AG04449 (cell line): ENCODE measurements at regions not wholly inside any gene's neighbourhood (a gene's known extent, or its start where the extent isn't known, plus 50 kb on each side); places are given as distances from the start of the nearest gene placed in this dataset.

ENCODE experiments used
- CTCF ChIA-PET: fragments of 350-600 bp; formaldehyde crosslinking; extraction: SDS; loops from one replicate; lab custom pipeline; 2021; ENCODE audit warnings: antibody characterized with exemption; lab: Yijun Ruan, JAX
- POLR2A ChIA-PET: fragments of 400-600, 350-600 bp; formaldehyde crosslinking; extraction: SDS; loops from one replicate; lab custom pipeline; 2020; ENCODE audit warnings: antibody characterized with exemption, inconsistent platforms; lab: Yijun Ruan, JAX
- DNase-seq: peaks from one replicate; pipeline ENCODE4 v3.0.0-alpha.2; 2010; ENCODE audit warnings: low read depth, low spot score
- H3K4me3 ChIP-seq: 2 replicates; pipeline ENCODE4 v1.5.1; 2011; ENCODE audit warnings: low read depth, mild to moderate bottlenecking, control low read depth, low read length
- TF ChIP-seq, protein P1 (sequence below): IDR thresholded peaks from one replicate; pipeline ENCODE4 v1.5.1; 2011; ENCODE audit warnings: mild to moderate bottlenecking, moderate library complexity, low read length, control low read depth, inconsistent platforms; ENCODE audit not compliant: insufficient read depth; ENCODE audit errors: missing control alignments

DNA sequence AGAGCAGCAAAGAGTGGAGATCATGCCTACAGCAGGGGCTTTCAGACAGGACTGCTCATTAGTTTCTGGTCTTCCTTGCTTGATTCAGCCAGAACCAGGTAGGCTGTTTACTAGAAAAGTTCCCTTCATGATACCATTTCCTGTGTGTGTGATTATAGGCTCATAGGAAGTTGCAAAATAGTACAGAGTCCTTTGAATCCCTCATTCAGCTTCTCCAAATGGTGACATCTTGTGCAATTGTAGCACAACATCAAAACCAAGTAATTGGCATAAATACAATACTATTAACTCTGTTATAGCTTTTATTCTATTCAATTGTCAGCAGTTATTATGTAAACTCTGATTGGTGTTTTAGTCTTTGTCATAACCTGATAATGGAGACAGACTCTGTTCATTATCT is 347.3 kb upstream of the CDH4 start:
- H3K4me3 ChIP-seq: no peak overlapping the region
- TF ChIP-seq, protein P1, sequence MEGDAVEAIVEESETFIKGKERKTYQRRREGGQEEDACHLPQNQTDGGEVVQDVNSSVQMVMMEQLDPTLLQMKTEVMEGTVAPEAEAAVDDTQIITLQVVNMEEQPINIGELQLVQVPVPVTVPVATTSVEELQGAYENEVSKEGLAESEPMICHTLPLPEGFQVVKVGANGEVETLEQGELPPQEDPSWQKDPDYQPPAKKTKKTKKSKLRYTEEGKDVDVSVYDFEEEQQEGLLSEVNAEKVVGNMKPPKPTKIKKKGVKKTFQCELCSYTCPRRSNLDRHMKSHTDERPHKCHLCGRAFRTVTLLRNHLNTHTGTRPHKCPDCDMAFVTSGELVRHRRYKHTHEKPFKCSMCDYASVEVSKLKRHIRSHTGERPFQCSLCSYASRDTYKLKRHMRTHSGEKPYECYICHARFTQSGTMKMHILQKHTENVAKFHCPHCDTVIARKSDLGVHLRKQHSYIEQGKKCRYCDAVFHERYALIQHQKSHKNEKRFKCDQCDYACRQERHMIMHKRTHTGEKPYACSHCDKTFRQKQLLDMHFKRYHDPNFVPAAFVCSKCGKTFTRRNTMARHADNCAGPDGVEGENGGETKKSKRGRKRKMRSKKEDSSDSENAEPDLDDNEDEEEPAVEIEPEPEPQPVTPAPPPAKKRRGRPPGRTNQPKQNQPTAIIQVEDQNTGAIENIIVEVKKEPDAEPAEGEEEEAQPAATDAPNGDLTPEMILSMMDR: no peak
- CTCF ChIA-PET: no interaction called here
- no peak for DNase-seq
- POLR2A ChIA-PET: no interaction called here

DNA sequence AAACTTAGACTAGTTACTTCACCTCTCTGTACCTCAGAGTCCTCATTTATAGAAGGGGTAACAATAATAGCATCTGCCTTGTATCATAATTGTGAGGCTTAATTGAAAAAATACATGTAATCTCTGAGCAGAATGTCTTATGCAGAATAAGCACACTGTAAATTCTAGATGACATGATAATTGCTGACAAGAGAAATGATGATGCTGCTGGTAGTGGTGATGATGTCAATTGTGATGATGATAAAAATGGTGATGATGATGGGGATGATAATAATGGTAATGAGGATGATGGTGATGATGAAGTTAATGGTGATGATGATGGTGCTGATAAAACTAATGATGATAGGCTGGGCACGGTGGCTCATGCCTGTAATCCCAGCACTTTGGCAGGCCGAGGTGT is 346.1 kb upstream of the CDH4 start:
- no peak for DNase-seq
- TF ChIP-seq, protein P1: no peak
- POLR2A ChIA-PET: no interaction called here
- CTCF ChIA-PET: no interaction called here
- H3K4me3 ChIP-seq: no peak overlapping the region

DNA sequence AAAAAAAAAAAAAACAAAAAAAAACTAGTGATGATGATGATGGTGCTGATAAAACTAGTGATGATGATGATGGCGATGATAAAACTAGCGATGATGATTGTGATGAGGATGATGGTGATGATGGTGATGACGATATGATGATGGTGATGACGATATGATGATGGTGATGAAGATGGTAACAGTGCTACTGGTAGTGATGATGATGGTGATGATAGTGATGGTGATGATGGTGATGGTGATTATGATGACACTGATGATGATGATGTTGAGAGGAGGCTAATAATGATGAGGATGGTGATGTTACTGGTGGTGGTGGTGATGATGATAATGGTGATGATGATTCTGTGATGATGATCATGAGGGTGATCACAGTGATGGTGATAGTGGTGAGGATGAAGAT is 345.5 kb upstream of the CDH4 start:
- ChIA-PET POLR2A (no interaction called here), CTCF (no interaction called here)
- TF ChIP-seq, protein P1: no peak
- no peak for DNase-seq
- no peak overlapping the region for H3K4me3 ChIP-seq

DNA sequence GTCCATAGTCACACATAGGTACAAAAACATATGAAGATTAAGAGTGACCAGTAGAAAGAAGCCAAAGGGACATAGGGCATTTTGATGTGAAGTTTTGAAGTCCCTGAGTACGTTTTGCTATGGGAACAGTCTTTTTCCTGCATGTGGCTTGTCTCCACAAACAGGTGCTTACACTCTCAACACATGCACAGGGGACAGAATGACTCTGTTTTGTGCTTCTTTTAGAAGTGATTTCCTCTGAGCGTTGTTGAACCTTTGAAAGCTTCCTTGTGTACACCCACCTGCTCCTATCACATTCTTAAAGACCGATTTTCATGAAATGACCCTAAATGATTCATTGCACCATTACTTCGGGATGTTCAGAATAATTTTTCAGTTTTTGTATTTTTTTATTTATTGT is 338.8 kb upstream of the CDH4 start:
- ChIA-PET CTCF (no interaction called here), POLR2A (no interaction called here)
- H3K4me3 ChIP-seq: no peak overlapping the region
- DNase-seq: no peak
- TF ChIP-seq, protein P1: no peak

DNA sequence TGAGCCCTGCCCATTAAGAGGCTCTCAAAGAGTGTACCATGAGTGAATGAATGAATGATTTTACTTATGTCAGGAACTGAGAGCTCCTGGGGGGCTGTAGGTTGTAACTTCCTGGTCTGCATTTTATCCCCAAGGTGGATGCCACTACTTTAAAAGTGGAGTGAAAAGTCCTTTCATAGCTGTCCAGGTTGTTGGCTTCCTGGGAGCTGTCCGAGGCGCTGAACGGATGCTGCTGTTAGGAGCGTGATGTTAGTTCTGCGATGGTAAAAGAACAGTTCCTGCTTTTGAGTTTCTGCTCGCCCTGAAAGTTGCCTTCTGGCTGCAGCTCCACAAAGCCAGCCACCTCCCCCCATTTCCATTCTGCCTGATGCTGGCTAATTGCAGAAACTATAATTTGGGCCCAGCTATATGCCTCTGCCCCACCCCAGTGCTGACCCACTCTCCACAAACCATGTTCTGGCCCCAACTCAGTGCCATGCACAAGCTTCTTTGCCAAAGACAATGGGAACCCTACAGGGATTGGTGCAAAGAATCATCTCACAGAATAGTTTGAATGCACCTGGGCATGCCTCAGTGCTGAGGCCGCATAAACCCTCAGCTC is 330.9 kb upstream of the CDH4 start:
- CTCF ChIA-PET: no interaction called here
- POLR2A ChIA-PET: no interaction called here
- TF ChIP-seq, protein P1: no peak

DNA sequence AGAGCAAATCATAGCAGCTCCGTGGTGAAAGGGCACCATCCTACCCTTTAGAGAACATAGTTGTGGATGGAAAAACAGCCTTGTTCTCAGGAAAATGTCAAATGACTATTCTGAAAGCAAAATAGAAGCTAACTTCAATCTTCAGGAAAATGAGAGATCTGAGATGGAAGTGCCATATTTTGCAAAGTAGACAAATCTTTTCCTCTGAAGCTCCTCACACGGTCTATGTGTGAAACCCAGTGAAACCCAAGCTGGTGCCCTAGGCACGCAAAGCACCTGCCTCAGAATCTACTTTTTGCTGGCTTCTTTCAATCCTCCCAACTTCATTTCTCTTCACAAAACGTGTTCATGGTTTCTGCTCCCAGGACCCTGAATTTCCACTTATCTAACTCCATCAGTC is 325.2 kb upstream of the CDH4 start:
- no peak for DNase-seq
- CTCF ChIA-PET: no interaction called here
- POLR2A ChIA-PET: no interaction called here
- H3K4me3 ChIP-seq: no peak overlapping the region
- TF ChIP-seq, protein P1: no peak

More for the DNA sequence above, 330.9 kb upstream of the CDH4 start:
- no peak for DNase-seq
- H3K4me3 ChIP-seq: no peak overlapping the region
